ENCODE measurements at regions not wholly inside any gene's neighbourhood (a gene's known extent, or its start where the extent isn't known, plus 50 kb on each side); places are given as distances from the start of the nearest gene placed in this dataset.

DNA sequence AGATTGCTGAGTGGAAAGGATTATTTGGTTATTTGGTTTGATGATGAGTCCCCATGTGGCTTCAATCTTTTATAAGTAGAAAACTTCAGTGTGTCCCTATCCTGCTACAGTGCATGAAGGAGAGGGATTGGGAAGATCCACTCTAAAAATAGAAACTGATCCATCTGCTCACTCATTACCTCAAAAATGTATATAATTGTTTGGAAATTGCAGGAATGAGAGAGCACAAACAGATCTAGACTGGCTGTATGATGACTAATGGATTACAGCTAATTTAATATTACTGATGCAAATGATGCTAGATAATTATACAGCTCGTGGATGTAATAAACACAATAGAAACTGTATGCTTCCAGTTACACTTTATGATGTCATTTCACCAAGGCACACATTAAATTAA lies 625.3 kb upstream of the PRR20A start:
- TF ChIP-seq POLR2A (IDR thresholded peaks at IDR 0.05), result no peak
- TF ChIP-seq, protein P1, sequence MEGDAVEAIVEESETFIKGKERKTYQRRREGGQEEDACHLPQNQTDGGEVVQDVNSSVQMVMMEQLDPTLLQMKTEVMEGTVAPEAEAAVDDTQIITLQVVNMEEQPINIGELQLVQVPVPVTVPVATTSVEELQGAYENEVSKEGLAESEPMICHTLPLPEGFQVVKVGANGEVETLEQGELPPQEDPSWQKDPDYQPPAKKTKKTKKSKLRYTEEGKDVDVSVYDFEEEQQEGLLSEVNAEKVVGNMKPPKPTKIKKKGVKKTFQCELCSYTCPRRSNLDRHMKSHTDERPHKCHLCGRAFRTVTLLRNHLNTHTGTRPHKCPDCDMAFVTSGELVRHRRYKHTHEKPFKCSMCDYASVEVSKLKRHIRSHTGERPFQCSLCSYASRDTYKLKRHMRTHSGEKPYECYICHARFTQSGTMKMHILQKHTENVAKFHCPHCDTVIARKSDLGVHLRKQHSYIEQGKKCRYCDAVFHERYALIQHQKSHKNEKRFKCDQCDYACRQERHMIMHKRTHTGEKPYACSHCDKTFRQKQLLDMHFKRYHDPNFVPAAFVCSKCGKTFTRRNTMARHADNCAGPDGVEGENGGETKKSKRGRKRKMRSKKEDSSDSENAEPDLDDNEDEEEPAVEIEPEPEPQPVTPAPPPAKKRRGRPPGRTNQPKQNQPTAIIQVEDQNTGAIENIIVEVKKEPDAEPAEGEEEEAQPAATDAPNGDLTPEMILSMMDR (IDR thresholded peaks at IDR 0.05), result no peak

All from thyroid gland (tissue), 4 donors.